ACHN (cell line): ENCODE measurements at regions not wholly inside any gene's neighbourhood (a gene's known extent, or its start where the extent isn't known, plus 50 kb on each side); places are given as distances from the start of the nearest gene placed in this dataset.
A peak's percentile ranks its signal among the peaks of the same experiment; 100 is the strongest.

Experiments used
- DNase-seq: peaks from one replicate; pipeline ENCODE4 v3.0.0-alpha.2; 2015
- in situ Hi-C: cut with HindIII; loops from 2 replicates; pipeline ENCODE4 v1.10.0; 2017; ENCODE audit warnings: low sequenced_read_pairs, low pct_ligation_motif_present, low pct_unique_long_range_greater_than_20kb

DNA sequence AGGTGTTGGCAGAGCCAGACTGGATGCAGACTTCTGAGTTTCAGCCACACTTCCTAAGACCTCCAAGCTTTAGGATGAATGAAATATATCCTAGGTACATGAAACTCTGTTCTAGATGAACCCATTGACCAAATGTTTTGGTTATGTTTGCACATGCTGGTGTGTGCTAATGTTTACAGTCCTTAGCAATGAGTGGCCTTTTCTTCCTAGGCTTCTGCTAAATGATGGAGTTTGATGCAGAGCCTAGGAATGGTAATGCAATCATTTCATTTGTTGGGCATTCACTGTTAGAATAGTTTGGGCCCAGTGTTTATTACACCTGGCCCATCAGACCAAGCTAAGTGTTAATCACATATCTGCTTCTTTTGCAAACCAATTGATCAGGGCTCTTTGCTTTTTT lies 464.7 kb downstream of the MEIS1 start:
- in situ Hi-C loops = no loop called here
- no peak for DNase-seq

DNA sequence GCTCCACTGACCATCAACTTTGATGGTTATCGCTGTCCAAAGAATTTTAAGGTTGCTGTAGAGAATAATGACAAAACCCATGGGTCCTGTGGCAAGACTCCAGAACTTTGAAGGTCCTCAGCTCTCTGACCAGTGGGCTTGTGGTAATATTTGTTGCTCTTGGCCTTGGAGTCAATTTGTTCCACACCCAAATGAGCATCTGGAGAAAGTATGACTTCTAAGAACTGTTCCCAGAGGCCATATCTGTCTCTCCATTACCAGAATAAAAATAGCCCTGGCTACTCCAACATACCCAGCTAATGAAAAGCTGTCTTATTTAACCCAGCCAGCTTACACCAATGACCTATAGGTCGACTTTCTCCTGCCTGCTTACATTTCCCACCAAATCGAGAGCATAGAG lies 466.4 kb downstream of the MEIS1 start:
- DNase-seq = no peak
- in situ Hi-C loops = no loop called here

DNA sequence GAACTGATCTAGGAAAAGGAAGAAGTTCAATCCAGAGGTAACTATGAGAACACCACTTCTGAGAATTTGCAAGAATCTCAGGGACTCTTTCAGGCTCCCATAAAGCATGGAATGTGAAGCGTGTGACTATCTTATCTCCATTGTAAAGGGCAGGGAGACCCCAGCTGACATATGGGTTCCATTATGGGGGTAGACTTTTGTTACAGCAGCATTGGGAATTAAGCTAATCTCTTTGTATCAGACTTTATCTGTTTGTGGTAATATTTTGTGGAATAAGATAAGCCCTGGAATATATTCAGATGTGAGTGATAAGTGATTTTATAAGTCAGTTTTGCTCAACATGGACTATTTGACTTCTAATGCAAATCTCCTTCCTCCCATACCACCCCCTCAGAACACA lies 468.3 kb downstream of the MEIS1 start:
- DNase-seq = no peak

DNA sequence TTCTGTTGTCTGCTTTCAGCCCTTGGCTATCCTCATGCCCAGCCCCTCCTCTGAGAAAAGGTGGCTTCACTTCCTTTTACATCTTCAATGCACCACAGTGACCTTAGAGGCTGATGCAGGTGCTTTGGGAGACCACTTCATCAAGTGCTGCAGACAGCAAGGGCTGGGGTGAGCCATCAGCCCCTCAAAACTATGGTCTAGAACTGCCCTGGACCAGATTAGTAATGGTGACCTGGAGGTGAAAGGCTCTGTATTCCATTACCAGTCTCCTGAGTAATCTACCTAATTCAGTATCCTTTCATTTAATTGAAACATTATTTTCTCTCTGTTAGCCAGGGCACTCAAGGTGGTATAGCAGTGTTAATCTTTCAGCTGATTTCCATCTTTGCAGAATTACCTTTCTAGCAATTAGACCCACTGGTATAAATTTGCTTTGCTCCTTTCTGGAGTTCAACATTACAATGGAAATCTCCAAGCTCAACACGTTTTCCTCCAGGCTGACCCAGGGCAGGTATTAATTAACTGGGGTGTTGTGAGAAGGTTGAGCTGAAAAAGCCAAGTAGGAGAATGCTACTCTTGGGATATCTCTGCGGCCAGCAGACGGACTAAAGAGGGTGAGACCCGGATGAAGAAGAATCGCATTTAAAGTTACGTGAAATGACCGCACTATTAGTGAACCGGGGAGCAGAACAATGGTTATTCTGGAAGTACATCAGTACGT lies 469.0 kb downstream of the MEIS1 start:
- in situ Hi-C loops = no loop called here
- no peak for DNase-seq

More for the DNA sequence above, 468.3 kb downstream of the MEIS1 start:
- in situ Hi-C loops = no loop called here

DNA sequence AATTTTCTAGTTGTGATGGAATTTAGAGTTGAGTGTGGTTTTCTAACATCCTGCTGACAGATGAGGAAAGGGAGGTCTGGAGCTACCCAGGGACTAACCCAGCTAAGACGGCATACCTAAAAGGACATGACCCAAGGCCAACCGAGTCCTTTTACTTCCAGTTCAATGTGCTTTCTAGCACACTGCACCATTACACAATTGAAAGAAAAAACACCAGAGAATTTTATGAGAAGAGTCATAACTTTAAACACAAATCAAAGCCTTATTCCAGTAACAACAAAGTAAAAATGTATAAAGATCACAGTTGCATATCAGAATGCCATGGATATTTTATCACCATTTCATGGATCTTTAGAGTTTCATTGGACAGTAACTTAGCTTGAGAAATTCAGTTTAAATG lies 480.3 kb downstream of the MEIS1 start:
- in situ Hi-C loops = no loop called here
- no peak for DNase-seq

DNA sequence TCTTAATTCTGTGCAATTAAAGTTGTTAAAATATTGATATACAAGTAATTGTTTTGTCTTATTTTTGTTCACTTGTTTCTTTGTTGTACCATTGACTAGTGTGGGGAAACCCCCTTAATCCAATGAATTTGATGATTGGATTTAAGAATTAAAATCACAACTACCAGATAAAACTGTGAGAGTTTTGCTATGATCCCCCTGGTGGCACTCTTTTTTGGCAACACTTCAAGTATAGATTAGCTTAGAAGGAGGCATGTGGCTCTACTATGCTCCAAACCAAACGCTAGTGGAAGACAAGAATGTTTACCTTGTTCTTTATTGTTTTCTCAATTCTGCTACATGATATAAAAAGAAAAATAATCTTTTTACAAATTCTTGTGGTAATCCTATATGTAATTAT lies 477.8 kb upstream of the ETAA1 start:
- in situ Hi-C loops = no loop called here
- no peak for DNase-seq

DNA sequence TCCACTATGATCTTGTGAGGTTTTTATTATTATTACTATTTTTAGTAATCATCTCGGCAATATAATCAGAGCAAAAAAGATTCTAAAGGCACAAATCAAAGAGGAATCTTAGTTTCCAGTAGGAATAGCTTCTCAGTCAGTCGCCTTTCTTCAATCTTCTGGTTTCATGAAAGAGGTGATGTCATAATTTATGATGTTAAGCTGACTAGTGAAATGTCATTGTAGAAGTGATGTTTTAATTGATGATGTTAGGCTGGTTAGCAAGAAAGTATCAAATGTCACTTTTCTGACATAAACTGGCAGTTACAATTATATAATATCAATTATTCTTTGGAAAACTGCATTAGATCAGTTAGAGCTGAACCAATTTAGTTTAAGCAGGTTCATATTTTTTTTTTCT lies 476.7 kb upstream of the ETAA1 start:
- no peak for DNase-seq
- in situ Hi-C loops = no loop called here

DNA sequence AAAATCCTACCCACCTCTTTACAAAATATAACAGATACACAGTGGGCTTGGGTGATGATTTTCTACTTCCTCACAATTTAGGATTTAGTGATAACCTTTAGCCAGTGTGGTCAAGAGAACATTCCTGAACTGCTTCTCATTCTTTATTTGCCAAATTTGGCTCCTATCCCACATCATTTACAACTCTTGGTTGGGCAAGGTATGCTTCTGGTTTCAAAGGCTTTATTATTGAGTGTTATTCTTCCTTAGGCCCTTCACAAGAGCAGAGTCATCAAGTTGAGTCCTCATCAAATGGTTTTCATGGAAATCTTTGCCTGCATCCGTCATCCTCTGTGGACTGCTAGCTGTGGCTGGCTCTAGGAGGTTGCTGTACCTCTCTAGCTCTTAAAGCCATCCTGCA lies 472.0 kb upstream of the ETAA1 start:
- no peak for DNase-seq
- in situ Hi-C loops = no loop called here

DNA sequence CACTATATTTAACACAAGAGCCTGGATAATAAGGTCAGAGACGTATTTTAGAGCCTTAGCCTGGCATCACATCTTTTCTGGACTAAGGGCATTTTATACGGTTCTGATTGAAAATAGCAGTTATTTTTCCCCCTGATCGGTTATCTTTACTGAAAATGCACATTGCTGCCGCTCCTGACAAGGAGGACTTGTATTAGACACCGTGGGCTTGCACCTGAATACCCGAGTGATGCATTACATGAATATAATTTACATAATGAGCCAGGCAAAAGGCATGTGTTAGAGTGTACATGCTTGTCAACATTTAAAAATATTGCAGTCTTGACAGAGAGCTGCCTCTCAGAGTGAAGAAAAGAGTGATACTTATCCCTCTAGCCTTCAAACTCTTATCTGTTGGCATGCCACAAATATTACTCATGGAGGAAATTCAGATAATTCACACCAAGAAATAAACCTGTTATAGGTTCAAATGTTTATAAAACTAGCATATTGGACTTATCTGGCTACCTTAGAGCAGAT lies 470.5 kb upstream of the ETAA1 start:
- in situ Hi-C loops = no loop called here
- DNase-seq = no peak

DNA sequence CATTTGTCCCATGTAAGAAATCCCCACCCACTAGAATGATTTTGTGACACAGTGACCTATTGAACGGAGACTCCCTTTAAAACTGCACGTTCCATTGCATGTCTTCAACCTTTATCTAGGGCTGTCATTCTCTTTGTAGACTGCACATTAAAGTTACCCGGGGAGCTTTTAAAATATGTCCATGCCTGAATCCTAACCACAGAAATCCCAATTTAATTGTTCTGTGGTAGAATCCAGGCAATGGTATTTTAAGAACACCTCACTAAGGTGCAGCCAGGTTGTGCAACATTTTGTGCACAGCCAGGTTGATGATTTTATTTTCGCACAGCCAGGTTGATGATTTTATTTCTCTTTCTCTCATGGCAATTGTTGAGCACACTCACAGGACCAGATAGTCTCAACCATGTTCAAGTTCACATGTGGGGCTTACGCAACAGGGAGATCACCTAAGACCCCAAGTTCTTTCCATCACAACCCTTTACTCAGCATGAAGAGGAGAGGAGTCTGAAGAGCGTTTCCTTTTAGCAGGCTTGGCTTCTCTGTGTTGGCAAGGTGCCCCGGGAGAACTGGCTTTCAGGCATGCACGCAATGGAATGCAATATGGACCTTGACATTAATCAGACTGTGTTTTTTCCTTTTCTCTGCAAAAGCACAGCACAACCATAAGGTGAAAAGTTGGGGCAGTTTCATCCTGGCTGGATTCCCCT lies 467.3 kb upstream of the ETAA1 start:
- in situ Hi-C loops = no loop called here
- DNase-seq = peak; percentile 3

DNA sequence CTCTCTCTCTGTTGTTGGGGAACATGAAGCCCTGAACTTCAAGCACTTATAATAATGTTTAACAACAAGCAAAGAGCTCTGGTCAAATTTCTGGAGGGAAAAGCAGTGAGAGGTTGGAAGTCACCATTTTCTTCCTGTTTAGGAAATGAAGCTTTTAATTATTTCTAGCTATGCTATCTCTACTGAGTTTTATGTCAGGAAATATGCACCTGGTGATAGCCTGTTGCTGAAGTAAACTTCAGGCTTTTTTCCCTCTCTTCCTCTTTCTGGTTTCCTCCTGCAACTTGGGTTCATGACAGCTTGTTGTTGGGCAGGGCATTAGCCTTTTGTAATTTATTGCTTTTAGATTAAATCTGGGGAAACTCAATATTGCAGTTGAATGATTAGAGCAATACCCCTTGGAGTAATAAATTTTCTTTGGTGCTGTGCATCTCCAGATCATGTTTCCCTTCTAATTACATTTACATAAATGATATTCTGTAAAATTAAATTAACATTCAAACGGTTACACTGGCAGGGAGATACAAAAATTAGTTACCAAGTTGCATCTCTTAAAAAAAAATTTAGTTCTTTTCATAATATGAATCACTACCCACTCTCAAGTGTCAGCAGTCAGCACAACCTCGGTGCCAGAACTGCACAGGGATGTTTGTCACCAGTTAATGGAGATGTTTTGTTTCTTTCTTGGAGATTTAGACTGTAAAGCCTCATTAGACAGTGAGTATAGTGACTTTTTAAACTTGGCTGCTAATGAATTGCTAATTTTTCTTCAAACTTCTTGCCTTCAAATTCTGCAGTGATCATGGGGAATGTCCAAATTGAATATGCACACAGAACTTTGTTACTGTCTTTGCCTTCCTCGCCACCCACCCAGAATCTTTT lies 466.6 kb upstream of the ETAA1 start:
- in situ Hi-C loops = no loop called here
- no peak for DNase-seq

DNA sequence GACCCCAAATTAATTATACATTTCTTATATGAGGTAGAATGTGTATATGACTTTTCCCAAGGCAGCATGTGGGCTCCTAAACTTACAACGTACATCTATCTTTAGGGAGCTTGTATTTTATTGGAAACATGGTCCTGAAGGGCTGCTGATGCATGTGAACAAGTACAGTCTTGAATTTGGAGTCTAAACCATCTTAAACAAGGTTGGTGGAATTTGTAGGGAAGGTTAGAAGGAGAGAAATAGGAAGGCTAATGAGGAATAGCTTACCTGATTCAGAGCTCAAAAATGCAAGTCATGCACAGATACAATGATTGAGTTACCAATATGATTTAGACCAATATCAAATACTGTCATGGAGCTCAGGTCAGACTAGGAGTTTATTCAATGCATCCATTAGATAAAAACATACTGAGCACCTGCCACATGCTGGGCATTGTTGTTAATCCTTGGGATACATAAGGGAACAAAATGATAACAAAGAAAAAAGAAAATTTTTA lies 458.6 kb upstream of the ETAA1 start:
- in situ Hi-C loops = no loop called here

DNA sequence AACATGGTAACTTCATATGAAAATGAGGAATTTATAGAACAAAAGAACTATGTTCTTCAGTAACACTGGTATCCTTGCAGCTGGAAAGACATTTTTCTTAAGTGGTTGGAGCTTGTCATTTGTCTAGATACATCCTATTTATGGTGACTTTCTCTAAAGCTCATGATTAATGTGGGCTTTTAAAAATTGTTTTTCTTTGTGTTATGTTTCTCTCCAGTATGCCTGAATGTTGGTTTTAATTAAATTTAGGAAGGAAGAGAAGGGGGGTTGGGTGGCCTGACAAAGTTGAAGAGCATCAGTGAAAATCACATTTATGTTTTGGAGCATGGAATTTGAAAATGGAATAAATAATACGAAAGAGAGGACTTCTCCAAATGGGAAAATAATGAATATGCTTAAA lies 457.1 kb upstream of the ETAA1 start:
- in situ Hi-C loops = no loop called here
- no peak for DNase-seq

More for the DNA sequence above, 458.6 kb upstream of the ETAA1 start:
- DNase-seq = no peak

DNA sequence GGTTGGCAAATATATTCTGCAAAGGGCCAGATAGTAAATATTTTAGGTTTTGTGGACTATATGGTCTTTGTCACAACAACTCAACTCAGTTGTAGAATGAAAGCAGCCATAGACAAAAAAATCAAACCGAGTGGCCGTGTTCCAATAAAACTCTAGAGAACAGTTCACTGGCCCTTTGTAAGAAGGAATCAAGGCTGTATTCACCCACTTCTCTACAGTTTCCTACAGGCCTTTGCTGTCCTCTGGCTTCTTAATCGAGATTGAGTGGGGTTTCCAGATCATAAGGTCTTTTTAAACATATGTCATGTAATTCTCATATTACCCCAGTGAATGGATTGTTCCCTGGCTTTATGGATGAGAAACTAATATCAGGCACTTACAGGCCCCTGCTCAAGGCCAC lies 448.9 kb upstream of the ETAA1 start:
- no peak for DNase-seq
- in situ Hi-C loops = no loop called here

DNA sequence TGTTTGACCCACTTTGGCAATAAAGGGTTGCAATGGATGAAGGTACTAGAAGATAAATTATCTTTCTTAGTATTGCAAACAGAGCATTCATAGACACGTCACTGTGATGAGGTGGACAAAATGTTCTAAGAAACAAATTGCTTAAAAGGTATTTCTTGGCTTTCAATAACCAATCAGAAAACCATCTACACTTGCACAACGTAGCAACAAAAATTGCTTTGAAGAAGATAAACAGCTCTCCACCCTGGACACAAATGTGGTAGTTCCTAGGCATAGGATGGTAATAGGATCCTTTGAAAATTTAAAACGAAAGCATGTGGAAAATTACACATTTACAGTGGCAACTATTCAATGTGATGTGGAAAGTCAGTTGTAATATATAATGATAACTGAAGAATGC lies 439.9 kb upstream of the ETAA1 start:
- in situ Hi-C loops = no loop called here
- no peak for DNase-seq

DNA sequence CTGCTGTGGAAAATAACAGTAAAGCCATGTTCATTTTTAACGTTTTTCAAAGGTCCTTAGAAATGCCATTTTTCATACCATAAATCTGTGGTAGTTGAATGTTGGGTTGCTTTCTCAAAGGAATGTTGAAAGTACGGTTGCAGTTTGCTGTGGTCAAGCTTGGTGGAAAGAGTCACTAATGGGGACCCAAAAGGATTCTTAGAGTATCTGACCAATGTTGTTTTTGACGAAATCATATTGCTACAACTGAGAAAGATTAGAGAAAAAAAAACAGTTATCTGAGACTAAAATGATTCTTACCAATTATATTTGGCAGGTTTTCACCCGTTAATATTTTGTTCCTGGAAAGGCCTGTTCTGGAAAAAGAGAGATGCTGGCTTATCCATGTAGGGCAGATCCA lies 439.5 kb upstream of the ETAA1 start:
- in situ Hi-C loops = no loop called here
- no peak for DNase-seq

DNA sequence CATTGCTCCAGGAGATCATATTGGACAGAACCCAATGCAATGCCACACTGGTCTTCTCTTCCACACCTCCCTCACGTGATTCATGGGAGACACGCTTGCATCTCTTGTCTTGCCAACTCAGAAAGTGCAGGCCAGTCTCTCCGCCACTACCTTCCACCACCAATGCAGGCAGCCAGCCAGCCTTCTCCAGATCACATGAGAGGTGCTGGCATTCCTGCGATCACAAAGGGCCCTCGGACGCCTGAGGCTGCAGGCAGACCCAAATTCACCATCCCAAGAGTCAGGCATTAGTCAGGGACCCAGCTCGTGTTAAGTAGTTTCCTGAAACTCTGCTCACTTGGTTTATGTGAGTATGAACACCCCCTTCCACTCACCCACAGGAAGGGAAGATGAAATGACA lies 437.0 kb upstream of the ETAA1 start:
- no peak for DNase-seq
- in situ Hi-C loops = no loop called here

DNA sequence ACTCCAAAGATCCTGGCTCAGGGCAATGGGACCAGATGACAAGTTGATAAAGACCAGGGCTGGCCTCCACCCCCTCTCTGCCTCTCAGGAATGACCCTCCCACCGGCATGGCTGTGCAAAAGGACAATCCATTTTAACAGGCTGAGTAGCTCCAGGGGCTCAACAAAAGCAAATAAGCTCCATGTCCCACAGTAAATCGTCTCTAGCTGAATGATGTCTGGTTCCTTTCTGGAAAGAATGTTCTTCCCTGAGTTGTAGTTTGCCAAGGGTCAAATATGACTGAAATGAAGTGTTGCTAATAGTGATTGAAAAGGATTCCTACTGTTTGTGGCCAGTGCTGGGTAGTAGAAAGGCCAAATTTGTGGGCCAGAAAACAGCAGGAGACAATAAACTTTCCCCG lies 434.4 kb upstream of the ETAA1 start:
- no peak for DNase-seq
- in situ Hi-C loops = no loop called here

DNA sequence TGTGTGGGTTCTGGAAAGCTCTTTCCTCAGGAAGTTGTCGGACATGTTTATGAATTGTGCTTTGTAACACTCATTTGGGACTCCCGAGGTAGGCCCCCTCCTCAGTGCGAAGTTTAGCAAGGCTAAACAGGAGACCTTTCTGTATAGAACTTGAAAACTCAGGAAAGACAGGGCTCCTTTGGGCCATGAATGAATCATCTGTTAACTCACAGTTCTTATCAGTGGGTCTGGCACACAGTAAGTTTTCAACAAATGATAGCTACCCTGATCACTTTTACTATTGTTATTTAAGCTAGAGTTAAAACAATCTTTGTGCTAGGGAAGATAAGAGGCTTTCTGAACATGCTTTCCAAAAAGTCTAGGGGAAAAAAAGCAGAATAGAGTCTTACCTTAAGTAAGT lies 430.5 kb upstream of the ETAA1 start:
- no peak for DNase-seq
- in situ Hi-C loops = no loop called here
